ENCODE measurements at regions not wholly inside any gene's neighbourhood (a gene's known extent, or its start where the extent isn't known, plus 50 kb on each side); places are given as distances from the start of the nearest gene placed in this dataset.

DNA sequence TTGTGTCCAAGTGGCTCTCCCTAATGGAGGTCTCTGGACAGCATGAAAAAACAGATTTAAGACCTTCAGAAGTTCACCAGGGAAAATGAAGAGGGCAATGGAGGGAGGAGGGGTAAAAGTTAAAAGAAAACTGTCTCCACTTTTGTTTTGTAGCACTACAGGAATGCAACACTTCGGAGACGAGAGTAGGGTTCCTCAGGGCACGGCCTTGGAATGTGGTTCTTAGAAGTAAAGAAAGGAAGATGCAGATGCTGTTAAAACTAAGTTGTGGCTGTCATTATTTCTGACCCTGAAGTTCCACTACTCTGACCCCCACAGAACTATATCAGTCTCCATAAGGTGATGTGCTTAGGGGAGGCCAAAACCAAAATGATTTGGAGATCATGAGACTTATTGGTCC lies 335.1 kb downstream of the XPNPEP1 start:
- Histone ChIP-seq H3K23me2 (ENCODE audit: insufficient read length, low read depth, low read length, poor library complexity, severe bottlenecking) (no peaks in the 10 kb centered on the region), H3K14ac (ENCODE audit: insufficient read depth, low read length) (no peak overlapping the region), H2BK120ac (ENCODE audit: low read depth, low read length, poor library complexity, severe bottlenecking) (no peak overlapping the region), H3T11ph (ENCODE audit: low read length) (no peak overlapping the region), H2BK5ac (ENCODE audit: insufficient read length, low read length) (no peak overlapping the region), H2AFZ (ENCODE audit: low read length) (no peak overlapping the region), H3K23ac (ENCODE audit: insufficient read length, low read depth, low read length) (no peak overlapping the region), H3K9me3 (ENCODE audit: control insufficient read depth, low read depth, low read length) (no peaks in the 10 kb centered on the region), H3K9ac (ENCODE audit: extremely low read depth, insufficient read length, low read length) (no peak overlapping the region), H2BK15ac (ENCODE audit: low read depth, low read length) (no peak overlapping the region), H4K5ac (ENCODE audit: insufficient read length, low read depth, low read length) (no peak overlapping the region), H3K56ac (ENCODE audit: insufficient read length, low read depth, low read length) (no peak overlapping the region), H4K8ac (replicated peaks; ENCODE audit: insufficient read length, low read depth, low read length) (no peak overlapping the region), H3K4me1 (ENCODE audit: insufficient read depth, low read length) (no peaks in the 10 kb centered on the region; the same call in 1 of the 2 replicates), H2BK20ac (ENCODE audit: low read depth, low read length, poor library complexity, severe bottlenecking) (no peak overlapping the region), H3K27me3 (ENCODE audit: insufficient read depth, low read length) (no peaks in the 10 kb centered on the region), H3K18ac (ENCODE audit: insufficient read length, low read depth, low read length) (no peak overlapping the region), H3K79me2 (ENCODE audit: insufficient read depth, low read length) (no peaks in the 10 kb centered on the region; the same call in 1 of the 2 replicates), H3K79me1 (ENCODE audit: insufficient read depth, low read depth, low read length, poor library complexity, severe bottlenecking) (no peaks in the 10 kb centered on the region), H3K27ac (ENCODE audit: insufficient read length, low read depth, low read length) (no peak overlapping the region), H3K4ac (ENCODE audit: low read depth, low read length) (no peak overlapping the region), H2AK5ac (ENCODE audit: insufficient read length, low read length) (no peak overlapping the region), H4K91ac (ENCODE audit: insufficient read length, low read depth, low read length) (no peak overlapping the region), H2BK12ac (ENCODE audit: insufficient read length, low read depth, low read length) (no peak overlapping the region), H4K20me1 (ENCODE audit: control insufficient read depth, insufficient read depth, insufficient read length) (no peaks in the 10 kb centered on the region), H3K4me2 (ENCODE audit: insufficient read depth, insufficient read length, low read length) (no peak overlapping the region)
- Mint-ChIP-seq H3K36me3 (ENCODE audit: insufficient read depth in 1 of 3, low read depth in 3 of 3) (no peaks in the 10 kb centered on the region), H3K4me3 (no peak overlapping the region), H3K4me1 (peaks cover 4 to 5% of the 10 kb centered on the region in 2 experiments; a peak in 2 of 4 replicates), H3K27ac (no peak overlapping the region), H3K9me3 (no peaks in the 10 kb centered on the region; a peak in 1 of 5 replicates), H3K27me3 (ENCODE audit: low read depth) (no peaks in the 10 kb centered on the region)
- no peak for DNase-seq
- WGBS (ENCODE audit: extremely low coverage, insufficient read length, low lambda C conversion rate) = no CpG with 5 or more reads among the region's 3 CpGs
- TF ChIP-seq, protein P1, sequence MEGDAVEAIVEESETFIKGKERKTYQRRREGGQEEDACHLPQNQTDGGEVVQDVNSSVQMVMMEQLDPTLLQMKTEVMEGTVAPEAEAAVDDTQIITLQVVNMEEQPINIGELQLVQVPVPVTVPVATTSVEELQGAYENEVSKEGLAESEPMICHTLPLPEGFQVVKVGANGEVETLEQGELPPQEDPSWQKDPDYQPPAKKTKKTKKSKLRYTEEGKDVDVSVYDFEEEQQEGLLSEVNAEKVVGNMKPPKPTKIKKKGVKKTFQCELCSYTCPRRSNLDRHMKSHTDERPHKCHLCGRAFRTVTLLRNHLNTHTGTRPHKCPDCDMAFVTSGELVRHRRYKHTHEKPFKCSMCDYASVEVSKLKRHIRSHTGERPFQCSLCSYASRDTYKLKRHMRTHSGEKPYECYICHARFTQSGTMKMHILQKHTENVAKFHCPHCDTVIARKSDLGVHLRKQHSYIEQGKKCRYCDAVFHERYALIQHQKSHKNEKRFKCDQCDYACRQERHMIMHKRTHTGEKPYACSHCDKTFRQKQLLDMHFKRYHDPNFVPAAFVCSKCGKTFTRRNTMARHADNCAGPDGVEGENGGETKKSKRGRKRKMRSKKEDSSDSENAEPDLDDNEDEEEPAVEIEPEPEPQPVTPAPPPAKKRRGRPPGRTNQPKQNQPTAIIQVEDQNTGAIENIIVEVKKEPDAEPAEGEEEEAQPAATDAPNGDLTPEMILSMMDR (conservative IDR thresholded peaks at IDR 0.05) = no peak

Data from H9 (cell line).